VCaP (cell line): ENCODE measurements at regions not wholly inside any gene's neighbourhood (a gene's known extent, or its start where the extent isn't known, plus 50 kb on each side); places are given as distances from the start of the nearest gene placed in this dataset.

Experiments used
- H3K27ac ChIP-seq: fragments of 450-650 bp; 2 replicates; pipeline ENCODE4 v1.5.1; 2017
- TF ChIP-seq, protein P1 (sequence below): fragments of 450-650 bp; conservative IDR thresholded peaks from 2 replicates; pipeline ENCODE4 v1.5.1; 2017; ENCODE audit warnings: mild to moderate bottlenecking, moderate library complexity

DNA sequence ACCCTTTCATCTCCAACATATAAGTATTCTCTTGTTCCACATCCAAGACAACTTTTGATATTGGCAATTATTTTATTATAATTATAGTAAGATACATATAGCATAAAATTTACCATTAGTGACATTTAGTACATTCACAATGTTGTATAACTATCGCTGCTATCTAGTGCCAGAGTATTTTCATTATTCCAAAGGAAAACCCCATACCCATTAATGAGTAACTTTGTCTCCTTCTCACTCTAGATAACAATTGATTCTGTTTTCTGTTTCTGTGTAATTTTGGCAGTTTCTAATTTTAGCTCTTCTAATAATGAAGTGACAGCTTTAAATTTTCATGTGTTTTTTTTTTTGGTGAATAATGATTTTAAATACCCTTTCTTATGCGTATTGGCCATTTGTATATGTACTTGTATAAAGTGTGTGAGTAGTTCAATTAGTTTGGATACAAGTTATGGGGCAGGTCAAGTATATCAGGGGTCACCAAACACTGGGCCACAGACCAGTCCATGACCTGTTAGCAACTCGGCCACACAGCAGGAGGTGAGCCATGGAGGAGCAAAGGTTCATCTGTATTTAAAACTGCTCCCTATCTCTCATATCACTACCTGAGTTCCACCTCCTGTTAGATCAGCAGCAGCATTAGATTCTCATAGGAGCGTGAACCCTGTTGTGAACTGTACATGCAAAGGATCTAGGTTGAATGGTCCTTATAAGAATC is 97.2 kb upstream of the SYT1 start:
- no peak overlapping the region for H3K27ac ChIP-seq
- TF ChIP-seq, protein P1, sequence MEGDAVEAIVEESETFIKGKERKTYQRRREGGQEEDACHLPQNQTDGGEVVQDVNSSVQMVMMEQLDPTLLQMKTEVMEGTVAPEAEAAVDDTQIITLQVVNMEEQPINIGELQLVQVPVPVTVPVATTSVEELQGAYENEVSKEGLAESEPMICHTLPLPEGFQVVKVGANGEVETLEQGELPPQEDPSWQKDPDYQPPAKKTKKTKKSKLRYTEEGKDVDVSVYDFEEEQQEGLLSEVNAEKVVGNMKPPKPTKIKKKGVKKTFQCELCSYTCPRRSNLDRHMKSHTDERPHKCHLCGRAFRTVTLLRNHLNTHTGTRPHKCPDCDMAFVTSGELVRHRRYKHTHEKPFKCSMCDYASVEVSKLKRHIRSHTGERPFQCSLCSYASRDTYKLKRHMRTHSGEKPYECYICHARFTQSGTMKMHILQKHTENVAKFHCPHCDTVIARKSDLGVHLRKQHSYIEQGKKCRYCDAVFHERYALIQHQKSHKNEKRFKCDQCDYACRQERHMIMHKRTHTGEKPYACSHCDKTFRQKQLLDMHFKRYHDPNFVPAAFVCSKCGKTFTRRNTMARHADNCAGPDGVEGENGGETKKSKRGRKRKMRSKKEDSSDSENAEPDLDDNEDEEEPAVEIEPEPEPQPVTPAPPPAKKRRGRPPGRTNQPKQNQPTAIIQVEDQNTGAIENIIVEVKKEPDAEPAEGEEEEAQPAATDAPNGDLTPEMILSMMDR, result no peak

- TF ChIP-seq, protein P1, result no peak
- H3K27ac ChIP-seq, result no peak overlapping the region
Observed at GRCh38 chr12:78778339-78778738, 86.2 kb upstream of the SYT1 start.

- TF ChIP-seq, protein P1, result no peak
- H3K27ac ChIP-seq, result no peak overlapping the region
Observed at GRCh38 chr12:78787576-78787975, 77.0 kb upstream of the SYT1 start.

DNA sequence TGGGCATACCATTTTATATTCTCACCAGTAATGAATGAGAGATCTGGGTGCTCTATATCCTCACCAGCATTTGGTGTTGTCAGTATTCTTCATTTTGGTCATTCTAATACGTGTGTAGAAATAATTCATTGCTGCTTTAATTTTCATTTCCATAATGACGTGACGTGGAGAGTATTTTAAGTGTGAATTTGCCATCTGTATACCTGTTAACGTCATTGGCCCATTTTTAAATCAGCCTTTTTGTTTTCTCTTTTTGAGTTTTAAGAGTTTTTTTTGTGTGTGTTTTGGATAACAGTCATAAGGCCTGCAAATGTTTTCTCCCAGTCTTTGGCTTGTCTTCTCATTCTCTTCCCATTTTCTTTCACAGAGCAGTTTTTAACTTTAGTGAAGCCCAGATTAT is 74.4 kb upstream of the SYT1 start:
- TF ChIP-seq, protein P1, result no peak
- no peak overlapping the region for H3K27ac ChIP-seq

DNA sequence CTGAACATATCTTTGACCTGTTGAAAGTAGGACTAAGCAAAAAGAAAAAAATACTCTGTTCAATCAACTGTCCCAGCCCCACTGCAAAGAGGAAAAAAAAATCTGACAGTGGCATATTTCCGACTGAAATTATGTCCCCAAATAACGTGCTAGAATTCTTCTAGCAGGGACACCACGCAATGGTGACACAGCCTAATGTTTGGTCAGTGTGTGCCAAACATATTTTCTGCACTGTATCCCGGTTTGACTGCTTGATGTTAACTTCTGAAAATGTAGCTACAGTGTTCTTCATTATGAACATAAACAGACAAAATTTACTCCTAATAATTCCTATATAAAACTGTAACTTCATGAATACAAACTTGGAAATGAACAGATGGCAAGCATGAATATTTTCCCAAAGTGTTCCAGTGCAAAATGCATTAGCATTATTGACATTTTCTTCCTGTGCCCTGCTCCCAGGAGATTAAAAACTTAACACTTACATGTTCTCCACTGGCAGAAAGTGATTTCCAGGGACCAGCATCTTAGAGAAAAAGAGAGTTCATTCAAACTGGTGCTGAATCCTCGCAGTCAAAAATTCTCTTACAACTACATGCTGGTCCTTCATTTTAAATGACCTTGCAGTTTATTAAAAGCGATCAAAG is 72.4 kb upstream of the SYT1 start:
- TF ChIP-seq, protein P1, result no peak
- H3K27ac ChIP-seq, result no peak overlapping the region

- no peak overlapping the region for H3K27ac ChIP-seq
- TF ChIP-seq, protein P1, result no peak
Observed at GRCh38 chr12:78793491-78793890, 71.1 kb upstream of the SYT1 start.

DNA sequence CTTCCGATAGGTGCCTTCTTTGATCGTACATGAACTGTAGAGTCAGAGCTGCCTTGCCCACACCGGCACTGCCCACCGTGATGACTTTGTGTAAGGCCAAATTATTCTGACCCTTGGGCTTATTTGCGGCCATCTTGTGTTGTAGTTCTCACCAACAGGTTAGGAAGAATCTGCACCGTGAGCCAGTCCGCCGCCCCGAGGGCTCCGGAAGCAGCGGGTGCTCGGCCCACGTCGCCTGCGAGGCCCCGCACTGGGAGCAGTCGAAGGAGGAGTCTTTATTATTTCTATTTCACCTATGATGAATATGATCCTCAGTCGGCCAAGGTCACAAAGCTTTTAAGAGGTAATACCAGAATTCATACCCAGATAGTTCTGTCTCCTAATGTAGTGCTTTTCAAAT is 70.6 kb upstream of the SYT1 start:
- TF ChIP-seq, protein P1, result no peak
- no peak overlapping the region for H3K27ac ChIP-seq
